K562 (cell line): ENCODE measurements at regions not wholly inside any gene's neighbourhood (a gene's known extent, or its start where the extent isn't known, plus 50 kb on each side); places are given as distances from the start of the nearest gene placed in this dataset.

Source experiments
- ZNF408 ChIP-seq: fragments of 250-450 bp; sonication (Bioruptor Pico); IDR thresholded peaks from 2 replicates; pipeline ENCODE4 v1.4.0; 2020; ENCODE audit warnings: low read depth, mild to moderate bottlenecking, moderate library complexity
- TF ChIP-seq, protein P1 (sequence below), 2 experiments: fragments of 450-650 bp in 1 of 2; sonication (generic) in 1 of 2; formaldehyde crosslinking in 1 of 2; IDR thresholded peaks; 2 replicates each; pipeline versions ENCODE4 v1.7.1 to v1.9.0; 2016 to 2022; ENCODE audit warnings: inconsistent platforms in 1 of 2, mild to moderate bottlenecking in 1 of 2, missing genetic modification reagents in 1 of 2

DNA sequence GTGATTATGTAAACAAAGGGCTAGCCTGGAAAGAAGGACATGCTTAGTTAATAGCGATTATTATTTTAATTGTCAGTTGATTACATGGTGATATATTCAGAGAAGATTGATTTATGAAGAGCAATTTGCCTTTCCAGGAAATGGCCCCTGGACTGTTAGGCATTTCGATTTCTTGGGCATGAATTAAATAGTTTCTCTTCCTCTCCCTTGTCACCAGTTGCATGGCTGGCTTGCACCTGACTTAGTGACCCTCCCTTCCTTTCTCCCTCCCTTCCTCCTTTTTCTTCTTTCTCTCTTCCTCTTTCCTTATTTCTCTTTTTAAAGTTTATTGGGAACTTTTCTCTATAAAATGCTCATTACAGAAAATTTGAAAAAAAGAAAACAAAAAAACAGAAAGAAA, 235.4 kb downstream of the CDC5L start (continued):
- TF ChIP-seq, protein P1, sequence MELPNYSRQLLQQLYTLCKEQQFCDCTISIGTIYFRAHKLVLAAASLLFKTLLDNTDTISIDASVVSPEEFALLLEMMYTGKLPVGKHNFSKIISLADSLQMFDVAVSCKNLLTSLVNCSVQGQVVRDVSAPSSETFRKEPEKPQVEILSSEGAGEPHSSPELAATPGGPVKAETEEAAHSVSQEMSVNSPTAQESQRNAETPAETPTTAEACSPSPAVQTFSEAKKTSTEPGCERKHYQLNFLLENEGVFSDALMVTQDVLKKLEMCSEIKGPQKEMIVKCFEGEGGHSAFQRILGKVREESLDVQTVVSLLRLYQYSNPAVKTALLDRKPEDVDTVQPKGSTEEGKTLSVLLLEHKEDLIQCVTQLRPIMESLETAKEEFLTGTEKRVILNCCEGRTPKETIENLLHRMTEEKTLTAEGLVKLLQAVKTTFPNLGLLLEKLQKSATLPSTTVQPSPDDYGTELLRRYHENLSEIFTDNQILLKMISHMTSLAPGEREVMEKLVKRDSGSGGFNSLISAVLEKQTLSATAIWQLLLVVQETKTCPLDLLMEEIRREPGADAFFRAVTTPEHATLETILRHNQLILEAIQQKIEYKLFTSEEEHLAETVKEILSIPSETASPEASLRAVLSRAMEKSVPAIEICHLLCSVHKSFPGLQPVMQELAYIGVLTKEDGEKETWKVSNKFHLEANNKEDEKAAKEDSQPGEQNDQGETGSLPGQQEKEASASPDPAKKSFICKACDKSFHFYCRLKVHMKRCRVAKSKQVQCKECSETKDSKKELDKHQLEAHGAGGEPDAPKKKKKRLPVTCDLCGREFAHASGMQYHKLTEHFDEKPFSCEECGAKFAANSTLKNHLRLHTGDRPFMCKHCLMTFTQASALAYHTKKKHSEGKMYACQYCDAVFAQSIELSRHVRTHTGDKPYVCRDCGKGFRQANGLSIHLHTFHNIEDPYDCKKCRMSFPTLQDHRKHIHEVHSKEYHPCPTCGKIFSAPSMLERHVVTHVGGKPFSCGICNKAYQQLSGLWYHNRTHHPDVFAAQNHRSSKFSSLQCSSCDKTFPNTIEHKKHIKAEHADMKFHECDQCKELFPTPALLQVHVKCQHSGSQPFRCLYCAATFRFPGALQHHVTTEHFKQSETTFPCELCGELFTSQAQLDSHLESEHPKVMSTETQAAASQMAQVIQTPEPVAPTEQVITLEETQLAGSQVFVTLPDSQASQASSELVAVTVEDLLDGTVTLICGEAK (IDR thresholded peaks at IDR 0.05), result no peak
- TF ChIP-seq, protein P1 (CRISPR knock-in tag; IDR thresholded peaks at IDR 0.05), result no peak
- no peak for TF ChIP-seq ZNF408 (CRISPR knock-in tag)
